ENCODE measurements at regions not wholly inside any gene's neighbourhood (a gene's known extent, or its start where the extent isn't known, plus 50 kb on each side); places are given as distances from the start of the nearest gene placed in this dataset.

DNA sequence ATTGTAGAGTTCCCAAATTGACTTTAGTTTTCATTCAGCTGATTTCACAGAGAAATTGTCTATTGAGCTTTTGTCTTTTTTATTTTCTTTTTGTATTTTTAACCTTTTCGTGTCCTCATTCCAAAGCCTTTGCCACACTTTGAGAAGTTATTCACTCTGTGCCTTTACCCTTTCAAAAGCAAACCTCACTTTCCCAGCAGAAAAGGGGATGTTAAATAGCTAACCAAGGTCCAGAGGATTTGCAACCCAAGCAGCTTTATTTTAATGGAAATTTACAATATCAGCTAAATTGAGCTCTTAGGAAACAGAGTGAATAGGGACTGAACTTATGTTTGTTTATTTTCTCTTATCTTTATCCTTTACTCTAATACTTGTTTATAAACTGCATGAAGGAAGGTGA, 428.8 kb downstream of the PCDH7 start:
- no peak overlapping the region for H2AFZ ChIP-seq
- no peak overlapping the region for H3K4me2 ChIP-seq (ENCODE audit: low read length)
- no peaks in the 10 kb centered on the region for H3K27me3 ChIP-seq (ENCODE audit: control insufficient read depth, insufficient read depth, low read length)
- H3K9ac ChIP-seq = no peak overlapping the region
- no peaks in the 10 kb centered on the region for H3K4me1 ChIP-seq
- no peaks in the 10 kb centered on the region for H3K9me3 ChIP-seq (ENCODE audit: control insufficient read depth, low read length)
- TF ChIP-seq, protein P1, sequence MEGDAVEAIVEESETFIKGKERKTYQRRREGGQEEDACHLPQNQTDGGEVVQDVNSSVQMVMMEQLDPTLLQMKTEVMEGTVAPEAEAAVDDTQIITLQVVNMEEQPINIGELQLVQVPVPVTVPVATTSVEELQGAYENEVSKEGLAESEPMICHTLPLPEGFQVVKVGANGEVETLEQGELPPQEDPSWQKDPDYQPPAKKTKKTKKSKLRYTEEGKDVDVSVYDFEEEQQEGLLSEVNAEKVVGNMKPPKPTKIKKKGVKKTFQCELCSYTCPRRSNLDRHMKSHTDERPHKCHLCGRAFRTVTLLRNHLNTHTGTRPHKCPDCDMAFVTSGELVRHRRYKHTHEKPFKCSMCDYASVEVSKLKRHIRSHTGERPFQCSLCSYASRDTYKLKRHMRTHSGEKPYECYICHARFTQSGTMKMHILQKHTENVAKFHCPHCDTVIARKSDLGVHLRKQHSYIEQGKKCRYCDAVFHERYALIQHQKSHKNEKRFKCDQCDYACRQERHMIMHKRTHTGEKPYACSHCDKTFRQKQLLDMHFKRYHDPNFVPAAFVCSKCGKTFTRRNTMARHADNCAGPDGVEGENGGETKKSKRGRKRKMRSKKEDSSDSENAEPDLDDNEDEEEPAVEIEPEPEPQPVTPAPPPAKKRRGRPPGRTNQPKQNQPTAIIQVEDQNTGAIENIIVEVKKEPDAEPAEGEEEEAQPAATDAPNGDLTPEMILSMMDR (IDR thresholded peaks at IDR 0.05) = no peak
- H3K79me2 ChIP-seq = no peaks in the 10 kb centered on the region
- H3K27ac ChIP-seq = no peak overlapping the region
- no peaks in the 10 kb centered on the region for H3K36me3 ChIP-seq (ENCODE audit: control insufficient read depth, insufficient read depth, low read length)
- H3K4me3 ChIP-seq (ENCODE audit: low read depth, low read length) = no peak overlapping the region

DNA sequence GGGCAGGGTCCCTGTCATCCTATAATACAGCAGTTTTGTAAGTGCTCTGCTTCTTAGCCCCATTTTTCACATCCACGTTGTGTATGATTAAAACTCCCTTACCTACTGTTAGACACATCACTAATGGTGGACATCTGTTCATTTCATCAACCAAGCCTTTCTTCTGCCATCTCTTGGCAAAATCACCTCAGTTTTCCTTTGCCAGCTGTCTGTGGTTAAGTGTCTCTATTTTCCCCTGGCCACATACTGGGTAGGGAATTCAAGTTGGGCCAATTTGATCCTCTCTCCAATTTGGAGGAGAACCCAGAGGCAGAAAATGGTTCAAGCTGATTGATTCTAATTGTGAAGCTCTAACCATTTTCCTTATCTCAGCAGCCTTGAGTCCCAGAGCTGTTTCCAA, 436.1 kb downstream of the PCDH7 start:
- Histone ChIP-seq H3K9me3 (ENCODE audit: control insufficient read depth, low read length) (no peaks in the 10 kb centered on the region), H3K27me3 (ENCODE audit: control insufficient read depth, insufficient read depth, low read length) (no peaks in the 10 kb centered on the region), H3K4me2 (ENCODE audit: low read length) (no peak overlapping the region), H3K4me3 (ENCODE audit: low read depth, low read length) (no peak overlapping the region), H3K9ac (no peak overlapping the region), H3K4me1 (no peaks in the 10 kb centered on the region), H2AFZ (no peak overlapping the region), H3K36me3 (ENCODE audit: control insufficient read depth, insufficient read depth, low read length) (no peaks in the 10 kb centered on the region), H3K79me2 (no peaks in the 10 kb centered on the region), H3K27ac (no peak overlapping the region)
- TF ChIP-seq, protein P1 (IDR thresholded peaks at IDR 0.05) = no peak

DNA sequence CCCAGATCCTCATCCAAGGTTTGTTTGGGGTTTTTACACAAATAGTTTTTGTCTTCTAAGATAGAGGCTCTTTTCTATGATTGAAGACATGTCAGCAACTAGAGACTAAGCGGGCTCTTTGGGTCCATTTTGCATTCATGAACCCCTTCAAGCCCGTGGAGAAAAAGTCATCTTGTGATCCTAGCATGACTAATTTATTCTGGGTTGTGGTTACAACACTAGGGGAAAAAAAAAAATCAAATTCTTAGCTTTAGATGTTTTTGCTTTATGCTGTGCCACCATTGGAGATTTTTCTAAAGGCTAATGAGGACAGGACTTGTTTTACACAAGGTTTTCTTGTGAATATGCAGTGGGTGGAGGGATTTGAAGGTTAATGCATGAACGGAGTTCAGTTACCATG, 440.0 kb downstream of the PCDH7 start:
- no peak overlapping the region for H3K27ac ChIP-seq
- H3K79me2 ChIP-seq = no peaks in the 10 kb centered on the region
- no peak overlapping the region for H3K4me3 ChIP-seq (ENCODE audit: low read depth, low read length)
- H2AFZ ChIP-seq = no peak overlapping the region
- no peak overlapping the region for H3K4me2 ChIP-seq (ENCODE audit: low read length)
- H3K27me3 ChIP-seq (ENCODE audit: control insufficient read depth, insufficient read depth, low read length) = no peaks in the 10 kb centered on the region
- no peak overlapping the region for H3K9ac ChIP-seq
- H3K9me3 ChIP-seq (ENCODE audit: control insufficient read depth, low read length) = no peaks in the 10 kb centered on the region
- H3K36me3 ChIP-seq (ENCODE audit: control insufficient read depth, insufficient read depth, low read length) = no peaks in the 10 kb centered on the region
- no peaks in the 10 kb centered on the region for H3K4me1 ChIP-seq
- TF ChIP-seq, protein P1 (IDR thresholded peaks at IDR 0.05) = no peak

DNA sequence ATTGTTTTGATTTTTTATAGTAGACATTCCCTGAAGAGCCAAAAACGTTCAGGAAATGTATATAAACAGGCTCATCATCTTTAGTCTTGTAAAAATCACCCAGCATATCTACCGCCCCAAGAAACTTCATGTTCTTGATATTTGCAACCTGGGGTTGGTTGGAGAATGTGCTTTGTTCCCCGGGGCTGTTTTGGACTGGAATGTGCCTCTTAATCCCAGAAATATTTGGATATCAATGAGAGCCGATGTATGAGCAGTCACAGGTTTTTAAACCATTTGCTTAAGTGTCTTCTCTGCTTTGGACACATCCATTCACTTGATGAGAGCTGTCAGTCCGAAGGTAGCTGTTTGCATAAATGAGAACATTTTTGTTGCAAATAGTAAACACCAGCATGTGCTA, 449.7 kb downstream of the PCDH7 start:
- Histone ChIP-seq H3K4me2 (ENCODE audit: low read length) (no peak overlapping the region), H3K4me3 (ENCODE audit: low read depth, low read length) (no peak overlapping the region), H3K9me3 (ENCODE audit: control insufficient read depth, low read length) (no peaks in the 10 kb centered on the region), H3K36me3 (ENCODE audit: control insufficient read depth, insufficient read depth, low read length) (no peaks in the 10 kb centered on the region), H3K27ac (no peak overlapping the region), H3K27me3 (ENCODE audit: control insufficient read depth, insufficient read depth, low read length) (no peaks in the 10 kb centered on the region), H3K4me1 (no peaks in the 10 kb centered on the region), H3K9ac (no peak overlapping the region), H2AFZ (no peak overlapping the region), H3K79me2 (no peaks in the 10 kb centered on the region)
- TF ChIP-seq, protein P1 (IDR thresholded peaks at IDR 0.05) = no peak

DNA sequence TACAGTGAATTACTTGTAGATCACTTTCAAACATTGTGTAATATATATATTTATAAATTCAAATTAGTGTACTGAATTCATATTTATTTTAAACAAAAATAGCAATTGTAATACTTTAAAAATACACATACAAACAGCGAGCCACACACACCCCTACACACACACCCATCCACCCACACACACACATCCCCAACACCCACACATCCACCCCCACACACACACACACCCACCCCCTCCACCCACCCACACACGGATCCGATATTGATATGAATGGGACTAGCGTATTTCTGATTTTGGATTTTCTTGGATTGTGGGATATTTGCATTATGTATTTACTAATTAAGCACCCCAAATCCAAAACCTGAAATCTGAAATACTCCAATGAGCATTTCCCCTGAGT, 451.2 kb downstream of the PCDH7 start:
- Histone ChIP-seq H3K4me3 (ENCODE audit: low read depth, low read length) (no peak overlapping the region), H3K36me3 (ENCODE audit: control insufficient read depth, insufficient read depth, low read length) (no peaks in the 10 kb centered on the region), H3K9ac (no peak overlapping the region), H3K27me3 (ENCODE audit: control insufficient read depth, insufficient read depth, low read length) (no peaks in the 10 kb centered on the region), H3K27ac (no peak overlapping the region), H3K4me1 (no peaks in the 10 kb centered on the region), H3K79me2 (no peaks in the 10 kb centered on the region), H2AFZ (no peak overlapping the region), H3K9me3 (ENCODE audit: control insufficient read depth, low read length) (no peaks in the 10 kb centered on the region), H3K4me2 (ENCODE audit: low read length) (no peak overlapping the region)
- TF ChIP-seq, protein P1 (IDR thresholded peaks at IDR 0.05) = no peak
